Osteoblast (primary cell): ENCODE measurements at regions not wholly inside any gene's neighbourhood (a gene's known extent, or its start where the extent isn't known, plus 50 kb on each side); places are given as distances from the start of the nearest gene placed in this dataset.

Source experiments
- DNase-seq: peaks from one replicate; pipeline ENCODE4 v3.0.0; 2011; ENCODE audit warnings: low spot score, mixed read lengths; ENCODE audit not compliant: insufficient read length; ENCODE audit errors: missing footprints
- H2AFZ ChIP-seq: 2 replicates; pipeline ENCODE4 v1.6.0; 2011; ENCODE audit warnings: mild to moderate bottlenecking, low read length
- H3K27ac ChIP-seq: 2 replicates; pipeline ENCODE4 v1.5.1; 2011; ENCODE audit warnings: mild to moderate bottlenecking, low read depth, low read length, moderate library complexity
- H3K27me3 ChIP-seq: 2 replicates; pipeline ENCODE4 v1.6.0; 2012; ENCODE audit warnings: mild to moderate bottlenecking, control low read depth, inconsistent platforms, low read length, moderate library complexity; ENCODE audit not compliant: insufficient read depth
- H3K36me3 ChIP-seq: 2 replicates; pipeline ENCODE4 v1.5.1; 2011; ENCODE audit warnings: mild to moderate bottlenecking, low read length, control low read depth, moderate library complexity; ENCODE audit not compliant: insufficient read depth
- H3K4me1 ChIP-seq: 2 replicates; pipeline ENCODE4 v1.5.1; 2011; ENCODE audit warnings: mild to moderate bottlenecking, low read length, control low read depth, moderate library complexity; ENCODE audit not compliant: insufficient read depth
- H3K4me2 ChIP-seq: 2 replicates; pipeline ENCODE4 v1.6.0; 2011; ENCODE audit warnings: mild to moderate bottlenecking, low read length; ENCODE audit not compliant: insufficient read depth
- H3K4me3 ChIP-seq: fragments of 200-600 bp; sonication (generic); 3 replicates; pipeline ENCODE4 v1.5.1; 2012; ENCODE audit warnings: mild to moderate bottlenecking, low read length, inconsistent platforms; ENCODE audit not compliant: insufficient read depth
- H3K79me2 ChIP-seq: 2 replicates; pipeline ENCODE4 v1.6.0; 2012; ENCODE audit warnings: mild to moderate bottlenecking, low read length, control low read depth, inconsistent platforms; ENCODE audit not compliant: insufficient read depth
- H3K9me3 ChIP-seq: 2 replicates; pipeline ENCODE4 v1.5.1; 2011; ENCODE audit warnings: low read depth, low read length, control low read depth
- H4K20me1 ChIP-seq: 2 replicates; pipeline ENCODE4 v1.6.0; 2012; ENCODE audit warnings: mild to moderate bottlenecking, low read length, control low read depth; ENCODE audit not compliant: insufficient read depth
- CTCF ChIP-seq: IDR thresholded peaks from 2 replicates; pipeline ENCODE4 v1.5.1; 2011; ENCODE audit warnings: mild to moderate bottlenecking, low read depth, low read length, moderate library complexity; ENCODE audit errors: extremely low read depth

GRCh38 chr11:25535467-25536272 lies 796.3 kb upstream of the ANO3 start:
- DNase-seq: no peak
- Histone ChIP-seq H3K9me3 (peaks cover 2% of the 10 kb centered on the region), H3K36me3 (no peaks in the 10 kb centered on the region)

GRCh38 chr11:25536289-25536688 lies 795.6 kb upstream of the ANO3 start:
- H3K27me3 ChIP-seq: no peaks in the 10 kb centered on the region
- no peaks in the 10 kb centered on the region for H3K4me1 ChIP-seq
- TF ChIP-seq CTCF: no peak
- H2AFZ ChIP-seq: no peak overlapping the region
- H3K27ac ChIP-seq: no peak overlapping the region
- no peak for DNase-seq
- H3K79me2 ChIP-seq: no peaks in the 10 kb centered on the region
- no peak overlapping the region for H3K4me2 ChIP-seq
- H4K20me1 ChIP-seq: no peaks in the 10 kb centered on the region
- H3K36me3 ChIP-seq: no peaks in the 10 kb centered on the region
- no peak overlapping the region for H3K4me3 ChIP-seq
- H3K9me3 ChIP-seq: peaks cover 2% of the 10 kb centered on the region

More at GRCh38 chr11:25535467-25536272, 796.3 kb upstream of the ANO3 start:
- TF ChIP-seq CTCF: no peak
- Histone ChIP-seq H3K4me3 (no peak overlapping the region), H3K79me2 (no peaks in the 10 kb centered on the region), H3K4me1 (no peaks in the 10 kb centered on the region), H3K27me3 (no peaks in the 10 kb centered on the region), H2AFZ (no peak overlapping the region), H3K4me2 (no peak overlapping the region), H4K20me1 (no peaks in the 10 kb centered on the region), H3K27ac (no peak overlapping the region)

GRCh38 chr11:25537393-25537792 lies 794.5 kb upstream of the ANO3 start:
- H3K36me3 ChIP-seq: no peaks in the 10 kb centered on the region
- no peak overlapping the region for H3K4me3 ChIP-seq
- no peak for TF ChIP-seq CTCF
- H4K20me1 ChIP-seq: no peaks in the 10 kb centered on the region
- H3K9me3 ChIP-seq: peaks cover 2% of the 10 kb centered on the region
- no peaks in the 10 kb centered on the region for H3K4me1 ChIP-seq
- no peak overlapping the region for H3K4me2 ChIP-seq
- no peak overlapping the region for H3K27ac ChIP-seq
- no peaks in the 10 kb centered on the region for H3K79me2 ChIP-seq
- no peaks in the 10 kb centered on the region for H3K27me3 ChIP-seq
- no peak overlapping the region for H2AFZ ChIP-seq
- DNase-seq: no peak

- no peak for TF ChIP-seq CTCF
- DNase-seq: no peak
- H3K79me2 ChIP-seq: no peaks in the 10 kb centered on the region
Observed at GRCh38 chr11:25547292-25547691, 784.6 kb upstream of the ANO3 start.

More at GRCh38 chr11:25547292-25547691, 784.6 kb upstream of the ANO3 start:
- Histone ChIP-seq H3K36me3 (no peaks in the 10 kb centered on the region), H3K9me3 (no peaks in the 10 kb centered on the region), H3K4me3 (no peak overlapping the region), H3K4me2 (no peak overlapping the region), H3K27me3 (no peaks in the 10 kb centered on the region), H3K4me1 (no peaks in the 10 kb centered on the region), H4K20me1 (no peaks in the 10 kb centered on the region), H3K27ac (no peak overlapping the region), H2AFZ (no peak overlapping the region)
